ENCODE measurements at regions not wholly inside any gene's neighbourhood (a gene's known extent, or its start where the extent isn't known, plus 50 kb on each side); places are given as distances from the start of the nearest gene placed in this dataset.
"Not testable (repeated sequence)": the region's sequence is repeated elsewhere in the genome, so short reads cannot be mapped to it uniquely, and the experiment has no call there.

DNA sequence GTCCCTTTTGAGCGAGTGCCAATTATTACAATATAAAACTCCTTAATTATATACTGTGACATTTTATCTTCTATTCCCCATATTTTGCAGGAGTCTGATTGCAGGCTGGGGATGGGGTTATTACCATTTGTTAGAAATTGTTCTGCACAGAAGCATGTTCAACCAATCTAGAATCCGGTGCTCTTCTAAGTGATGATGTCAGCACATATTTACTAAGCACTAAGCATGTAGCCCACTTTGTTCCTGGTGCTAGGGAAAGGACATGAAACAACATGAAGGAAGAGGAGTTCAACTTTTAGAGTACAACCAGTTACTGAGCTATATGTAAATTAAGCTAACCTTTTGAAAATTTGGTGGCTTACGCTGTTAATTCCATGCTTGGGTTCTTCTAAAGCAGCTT lies 52.8 kb upstream of the IL1RAPL2 start:
- DNase-seq (no peak), ATAC-seq (ENCODE audit: low FRiP score) (no peak)
- Histone ChIP-seq H3K4me1 (ENCODE audit: control insufficient read depth in 1 of 2, insufficient read depth in 2 of 2, low read length in 2 of 2) (no peaks in the 10 kb centered on the region), H3K4me3 (ENCODE audit: low read length in 2 of 2) (no peak overlapping the region), H3K27me3 (ENCODE audit: control insufficient read depth in 1 of 2, insufficient read depth in 2 of 2, low read length in 1 of 2) (no peaks in the 10 kb centered on the region), H3K9me3 (ENCODE audit: control insufficient read depth, low read length) (peaks cover 2% of the 10 kb centered on the region), H3K27ac (ENCODE audit: low read depth in 1 of 2, low read length in 2 of 2) (no peak overlapping the region), H3K36me3 (ENCODE audit: control insufficient read depth in 1 of 2, insufficient read depth in 2 of 2, low read length in 1 of 2) (no peaks in the 10 kb centered on the region)
- intact Hi-C loops (cut with DNase I): no loop called here
- 78 to 84% methylated on average over 3 of the region's 3 CpGs for WGBS, 2 donors

DNA sequence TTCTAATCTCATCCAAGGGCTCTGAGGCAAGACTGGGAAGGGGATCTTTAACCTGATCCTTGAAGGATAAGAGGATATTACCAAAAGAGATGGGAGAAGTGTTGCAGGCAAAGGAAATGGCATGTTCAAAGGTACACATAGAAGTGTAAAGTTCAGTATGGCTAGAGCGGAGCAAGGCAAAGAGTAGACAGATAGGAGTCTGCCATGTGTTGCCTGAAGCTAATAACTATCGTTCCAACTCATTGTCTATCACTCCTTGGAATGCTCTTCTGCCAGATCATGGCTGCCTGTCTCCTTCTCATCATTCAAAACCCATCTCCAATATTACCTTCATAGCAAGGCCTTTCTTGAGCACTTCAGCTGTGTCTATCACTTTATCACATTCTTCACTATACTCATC lies 55.2 kb upstream of the IL1RAPL2 start:
- no peak overlapping the region for H3K27ac ChIP-seq (ENCODE audit: low read depth in 1 of 2, low read length in 2 of 2)
- H3K9me3 ChIP-seq (ENCODE audit: control insufficient read depth, low read length): peaks cover 2% of the 10 kb centered on the region
- ATAC-seq (ENCODE audit: low FRiP score) (no peak), DNase-seq (no peak)
- no peaks in the 10 kb centered on the region for H3K4me1 ChIP-seq (ENCODE audit: control insufficient read depth in 1 of 2, insufficient read depth in 2 of 2, low read length in 2 of 2)
- H3K4me3 ChIP-seq (ENCODE audit: low read length in 2 of 2): no peak overlapping the region
- H3K27me3 ChIP-seq (ENCODE audit: control insufficient read depth in 1 of 2, insufficient read depth in 2 of 2, low read length in 1 of 2): no peaks in the 10 kb centered on the region
- no peaks in the 10 kb centered on the region for H3K36me3 ChIP-seq (ENCODE audit: control insufficient read depth in 1 of 2, insufficient read depth in 2 of 2, low read length in 1 of 2)
- intact Hi-C loops (cut with DNase I): no loop called here
- WGBS, 2 donors: 76 to 83% methylated on average over 2 of the region's 2 CpGs

GRCh38 chrX:104502460-104502859 lies 63.5 kb upstream of the IL1RAPL2 start:
- intact Hi-C loops (cut with DNase I): no loop called here

DNA sequence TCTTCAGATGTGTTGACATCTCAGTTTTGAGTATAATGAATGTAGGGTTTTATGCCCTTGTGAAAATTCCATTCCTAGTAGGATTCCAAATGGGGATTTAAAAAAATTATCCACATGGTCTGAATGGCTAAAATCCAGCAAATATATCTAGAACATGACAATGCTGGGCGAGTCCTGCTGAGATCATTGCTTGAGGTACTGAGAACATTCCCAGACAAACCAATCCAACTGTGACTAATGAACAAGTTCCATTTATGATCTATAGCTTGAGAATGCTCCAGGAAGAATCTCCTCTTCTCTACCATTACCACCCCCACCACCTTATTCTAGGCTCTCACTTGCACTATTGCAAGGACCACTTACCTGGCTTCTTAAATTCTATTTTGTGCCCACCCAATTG lies 77.2 kb upstream of the IL1RAPL2 start:
- WGBS, 2 donors: 8 to 22% methylated on average over 1 of the region's 1 CpG

More at GRCh38 chrX:104502460-104502859, 63.5 kb upstream of the IL1RAPL2 start:
- DNase-seq: no peak
- H3K36me3 ChIP-seq (ENCODE audit: control insufficient read depth in 1 of 2, insufficient read depth in 2 of 2, low read length in 1 of 2): no peaks in the 10 kb centered on the region
- no peak overlapping the region for H3K27ac ChIP-seq (ENCODE audit: low read depth in 1 of 2, low read length in 2 of 2)
- H3K27me3 ChIP-seq (ENCODE audit: control insufficient read depth in 1 of 2, insufficient read depth in 2 of 2, low read length in 1 of 2): no peaks in the 10 kb centered on the region
- 68 to 73% methylated on average over 2 of the region's 2 CpGs for WGBS, 2 donors
- no peak for ATAC-seq (ENCODE audit: low FRiP score)
- H3K4me3 ChIP-seq (ENCODE audit: low read length in 2 of 2): no peak overlapping the region
- no peaks in the 10 kb centered on the region for H3K4me1 ChIP-seq (ENCODE audit: control insufficient read depth in 1 of 2, insufficient read depth in 2 of 2, low read length in 2 of 2)
- no peaks in the 10 kb centered on the region for H3K9me3 ChIP-seq (ENCODE audit: control insufficient read depth, low read length)

GRCh38 chrX:104486691-104487090 lies 79.3 kb upstream of the IL1RAPL2 start:
- ATAC-seq (ENCODE audit: low FRiP score) (no peak), DNase-seq (no peak)
- H3K27me3 ChIP-seq (ENCODE audit: control insufficient read depth in 1 of 2, insufficient read depth in 2 of 2, low read length in 1 of 2): no peaks in the 10 kb centered on the region
- no peaks in the 10 kb centered on the region for H3K9me3 ChIP-seq (ENCODE audit: control insufficient read depth, low read length)
- no peak overlapping the region for H3K4me3 ChIP-seq (ENCODE audit: low read length in 2 of 2)
- no peak overlapping the region for H3K27ac ChIP-seq (ENCODE audit: low read depth in 1 of 2, low read length in 2 of 2)
- H3K4me1 ChIP-seq (ENCODE audit: control insufficient read depth in 1 of 2, insufficient read depth in 2 of 2, low read length in 2 of 2): no peaks in the 10 kb centered on the region
- WGBS, 2 donors: 73 to 94% methylated on average over 2 of the region's 2 CpGs
- intact Hi-C loops (cut with DNase I): no loop called here
- no peaks in the 10 kb centered on the region for H3K36me3 ChIP-seq (ENCODE audit: control insufficient read depth in 1 of 2, insufficient read depth in 2 of 2, low read length in 1 of 2)

More for the DNA sequence above, 77.2 kb upstream of the IL1RAPL2 start:
- H3K4me1 ChIP-seq (ENCODE audit: control insufficient read depth in 1 of 2, insufficient read depth in 2 of 2, low read length in 2 of 2): no peaks in the 10 kb centered on the region
- H3K9me3 ChIP-seq (ENCODE audit: control insufficient read depth, low read length): no peaks in the 10 kb centered on the region
- no peak overlapping the region for H3K27ac ChIP-seq (ENCODE audit: low read depth in 1 of 2, low read length in 2 of 2)
- H3K36me3 ChIP-seq (ENCODE audit: control insufficient read depth in 1 of 2, insufficient read depth in 2 of 2, low read length in 1 of 2): no peaks in the 10 kb centered on the region
- H3K27me3 ChIP-seq (ENCODE audit: control insufficient read depth in 1 of 2, insufficient read depth in 2 of 2, low read length in 1 of 2): no peaks in the 10 kb centered on the region
- intact Hi-C loops (cut with DNase I): no loop called here
- ATAC-seq (ENCODE audit: low FRiP score) (no peak), DNase-seq (no peak)
- H3K4me3 ChIP-seq (ENCODE audit: low read length in 2 of 2): no peak overlapping the region

- H3K9me3 ChIP-seq (ENCODE audit: control insufficient read depth, low read length): no peaks in the 10 kb centered on the region
- H3K27ac ChIP-seq (ENCODE audit: low read depth in 1 of 2, low read length in 2 of 2): no peak overlapping the region
- no peak overlapping the region for H3K4me3 ChIP-seq (ENCODE audit: low read length in 2 of 2)
- H3K4me1 ChIP-seq (ENCODE audit: control insufficient read depth in 1 of 2, insufficient read depth in 2 of 2, low read length in 2 of 2): no peaks in the 10 kb centered on the region
- no peak for ATAC-seq (ENCODE audit: low FRiP score)
- H3K27me3 ChIP-seq (ENCODE audit: control insufficient read depth in 1 of 2, insufficient read depth in 2 of 2, low read length in 1 of 2): no peaks in the 10 kb centered on the region
- no peaks in the 10 kb centered on the region for H3K36me3 ChIP-seq (ENCODE audit: control insufficient read depth in 1 of 2, insufficient read depth in 2 of 2, low read length in 1 of 2)
- WGBS, 2 donors: 25% methylated on average over 2 of the region's 2 CpGs
- no peak for DNase-seq
- intact Hi-C loops (cut with DNase I): no loop called here
These were observed 83.2 kb upstream of the IL1RAPL2 start for GRCh38 chrX:104482757-104483156.

DNA sequence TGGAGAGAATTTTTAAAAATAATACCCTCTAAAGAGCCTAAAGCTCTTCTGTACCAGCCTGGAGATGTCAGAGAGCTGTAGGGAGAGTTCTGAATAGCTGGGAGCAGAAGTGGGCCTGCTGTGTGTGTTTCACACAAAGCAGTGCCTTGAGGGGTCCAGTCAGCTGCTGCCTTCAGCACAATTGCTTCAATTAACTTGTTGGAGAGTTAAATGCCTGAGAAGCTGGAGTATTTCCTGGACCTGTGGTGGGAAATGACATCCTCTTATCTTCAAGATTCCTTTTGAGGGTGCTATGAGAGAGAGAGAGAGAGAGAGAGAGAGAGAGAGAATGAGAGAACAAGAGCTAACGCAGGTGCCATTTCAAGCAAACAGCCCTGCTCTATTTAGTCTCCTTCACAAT lies 96.2 kb upstream of the IL1RAPL2 start:
- H3K27ac ChIP-seq (ENCODE audit: low read depth in 1 of 2, low read length in 2 of 2): no peak overlapping the region
- H3K9me3 ChIP-seq (ENCODE audit: control insufficient read depth, low read length): no peaks in the 10 kb centered on the region
- DNase-seq (no peak), ATAC-seq (ENCODE audit: low FRiP score) (no peak)
- intact Hi-C loops (cut with DNase I): no loop called here
- H3K36me3 ChIP-seq (ENCODE audit: control insufficient read depth in 1 of 2, insufficient read depth in 2 of 2, low read length in 1 of 2): no peaks in the 10 kb centered on the region
- no peak overlapping the region for H3K4me3 ChIP-seq (ENCODE audit: low read length in 2 of 2)
- WGBS, 2 donors: 0 to 53% methylated on average over 1 of the region's 1 CpG
- no peaks in the 10 kb centered on the region for H3K4me1 ChIP-seq (ENCODE audit: control insufficient read depth in 1 of 2, insufficient read depth in 2 of 2, low read length in 2 of 2)
- no peaks in the 10 kb centered on the region for H3K27me3 ChIP-seq (ENCODE audit: control insufficient read depth in 1 of 2, insufficient read depth in 2 of 2, low read length in 1 of 2)

GRCh38 chrX:104459796-104460195 lies 106.2 kb upstream of the IL1RAPL2 start:
- Histone ChIP-seq H3K36me3 (ENCODE audit: control insufficient read depth in 1 of 2, insufficient read depth in 2 of 2, low read length in 1 of 2) (no peaks in the 10 kb centered on the region), H3K4me1 (ENCODE audit: control insufficient read depth in 1 of 2, insufficient read depth in 2 of 2, low read length in 2 of 2) (no peaks in the 10 kb centered on the region), H3K4me3 (ENCODE audit: low read length in 2 of 2) (no peak overlapping the region), H3K9me3 (ENCODE audit: control insufficient read depth, low read length) (no peaks in the 10 kb centered on the region), H3K27me3 (ENCODE audit: control insufficient read depth in 1 of 2, insufficient read depth in 2 of 2, low read length in 1 of 2) (no peaks in the 10 kb centered on the region), H3K27ac (ENCODE audit: low read depth in 1 of 2, low read length in 2 of 2) (no peak overlapping the region)
- no peak for ATAC-seq (ENCODE audit: low FRiP score)
- 73 to 86% methylated on average over 4 of the region's 4 CpGs for WGBS, 2 donors
- intact Hi-C loops (cut with DNase I): no loop called here
- DNase-seq: no peak

GRCh38 chrX:104457130-104457529 lies 108.9 kb upstream of the IL1RAPL2 start:
- DNase-seq; H3K4me3 ChIP-seq (ENCODE audit: low read length in 2 of 2); intact Hi-C loops (cut with DNase I); H3K9me3 ChIP-seq (ENCODE audit: control insufficient read depth, low read length); H3K36me3 ChIP-seq (ENCODE audit: control insufficient read depth in 1 of 2, insufficient read depth in 2 of 2, low read length in 1 of 2); ATAC-seq (ENCODE audit: low FRiP score); H3K4me1 ChIP-seq (ENCODE audit: control insufficient read depth in 1 of 2, insufficient read depth in 2 of 2, low read length in 2 of 2); H3K27ac ChIP-seq (ENCODE audit: low read depth in 1 of 2, low read length in 2 of 2); H3K27me3 ChIP-seq (ENCODE audit: control insufficient read depth in 1 of 2, insufficient read depth in 2 of 2, low read length in 1 of 2): not testable (repeated sequence)
- 87 to 92% methylated on average over 2 of the region's 2 CpGs for WGBS, 2 donors

Measured in aorta (tissue), 5 donors.